ENCODE measurements at regions not wholly inside any gene's neighbourhood (a gene's known extent, or its start where the extent isn't known, plus 50 kb on each side); places are given as distances from the start of the nearest gene placed in this dataset.

- no peaks in the 10 kb centered on the region for H3K9me3 ChIP-seq (replicated peaks; ENCODE audit: control insufficient read depth, insufficient read depth, low read depth, low read length)
- BruUV-seq (replicated peaks): no TSS peak
- intact Hi-C loops (cut with micrococcal nuclease) (no loop called here), in situ Hi-C loops (cut with MboI) (no loop called here)
- no peaks in the 10 kb centered on the region for H3K79me2 ChIP-seq (ENCODE audit: control insufficient read depth, insufficient read depth, low read length)
- no peaks in the 10 kb centered on the region for H4K20me1 ChIP-seq (replicated peaks; ENCODE audit: control insufficient read depth, insufficient read depth, low read length)
- H3K9ac ChIP-seq (ENCODE audit: insufficient read depth in 1 of 2, low read depth in 2 of 2, low read length in 2 of 2): no peak overlapping the region
- H3K27me3 ChIP-seq (ENCODE audit: control insufficient read depth in 2 of 2, insufficient read depth in 2 of 2, low read length in 2 of 2): no peaks in the 10 kb centered on the region
- H3K36me3 ChIP-seq (ENCODE audit: control insufficient read depth, insufficient read depth, low read length): no peaks in the 10 kb centered on the region
- H3K4me2 ChIP-seq (ENCODE audit: insufficient read depth, low read length): no peak overlapping the region
- H2AFZ ChIP-seq (ENCODE audit: low read depth, low read length): no peak overlapping the region
- H3K9me1 ChIP-seq (ENCODE audit: control insufficient read depth, insufficient read depth, low read length): no peaks in the 10 kb centered on the region
- FAIRE-seq: no peak
- no peak for DNase-seq (ENCODE audit: extremely low read depth in 1 of 4, low spot score in 3 of 4)
- ATAC-seq: no peak
- POLR2A ChIA-PET: no interaction called here
- TF ChIP-seq POLR2B (IDR thresholded peaks at IDR 0.05; ENCODE audit: low read depth, partially characterized antibody): no peak
- TF ChIP-seq CBX3 (IDR thresholded peaks at IDR 0.05; ENCODE audit: borderline replicate concordance in 1 of 2, low read length in 2 of 2): no peak
- no peak for TF ChIP-seq PML (IDR thresholded peaks at IDR 0.05; ENCODE audit: low read length)
- no peak for TF ChIP-seq ZNF551 (CRISPR knock-in tag; IDR thresholded peaks at IDR 0.05)
- no peak for TF ChIP-seq ZKSCAN8 (CRISPR knock-in tag; IDR thresholded peaks at IDR 0.05)
- no peak for TF ChIP-seq ZNF431 (CRISPR knock-in tag; IDR thresholded peaks at IDR 0.05)
- TF ChIP-seq SMC3 (conservative IDR thresholded peaks at IDR 0.05; ENCODE audit: insufficient read depth, low read depth, low read length): no peak
- no peak for TF ChIP-seq ZNF778 (CRISPR knock-in tag; IDR thresholded peaks at IDR 0.05)
- no peak for TF ChIP-seq MAZ (CRISPR knock-in tag; conservative IDR thresholded peaks at IDR 0.05 in 1 of 2, IDR thresholded peaks at IDR 0.05 in 1 of 2)
- TF ChIP-seq POLR3A (IDR thresholded peaks at IDR 0.05; ENCODE audit: borderline replicate concordance, extremely low read depth, insufficient read depth, insufficient read length): no peak
- no peak for TF ChIP-seq ERF (CRISPR knock-in tag; IDR thresholded peaks at IDR 0.05)
- no peak for TF ChIP-seq NKRF (IDR thresholded peaks at IDR 0.05; ENCODE audit: borderline replicate concordance)
- no peak for TF ChIP-seq MLX (CRISPR knock-in tag; conservative IDR thresholded peaks at IDR 0.05)
- no peak for TF ChIP-seq POLR2H (tag; IDR thresholded peaks at IDR 0.05; ENCODE audit: low read depth)
- no peak for TF ChIP-seq STAT5B (CRISPR knock-in tag; IDR thresholded peaks at IDR 0.05)
- no peak for TF ChIP-seq RNF219 (CRISPR knock-in tag; IDR thresholded peaks at IDR 0.05)
- TF ChIP-seq SIN3A (IDR thresholded peaks at IDR 0.05; ENCODE audit: borderline replicate concordance in 2 of 2, control insufficient read depth in 1 of 2, low read depth in 2 of 2, low read length in 2 of 2): no peak
- CTCF ChIA-PET (ENCODE audit: low intra/inter-chr PET ratio): no interaction called here
- H3K4me1 ChIP-seq (replicated peaks in 1 of 2; ENCODE audit: control insufficient read depth in 2 of 2, insufficient read depth in 2 of 2, low read length in 2 of 2): no peaks in the 10 kb centered on the region
- H3K4me3 ChIP-seq: no peak overlapping the region
- WGBS (ENCODE audit: insufficient coverage, low coverage, missing lambda C conversion rate): 2% methylated on average over 3 of the region's 3 CpGs
- H3K27ac ChIP-seq (ENCODE audit: extremely low read depth, low read depth, low read length): no peak overlapping the region
Measured at GRCh38 chr7:86485827-86486226, 157.9 kb upstream of the GRM3 start.

All from K562 (cell line).